Naive B cell (primary cell): ENCODE measurements at regions not wholly inside any gene's neighbourhood (a gene's known extent, or its start where the extent isn't known, plus 50 kb on each side); places are given as distances from the start of the nearest gene placed in this dataset.
A peak's percentile ranks its signal among the peaks of the same experiment; 100 is the strongest.

Source experiments
- ATAC-seq, 2 donors: fragments of 150-1000 bp; cut with Tn5 transposase; 2 replicates each; pipeline ENCODE4 v1.10.0; 2021; ENCODE audit warnings: low read depth in 2 of 2, mild to moderate bottlenecking in 2 of 2, moderate library complexity in 2 of 2
- DNase-seq: peaks from one replicate; pipeline ENCODE4 v3.0.0; 2022
- H3K27ac Mint-ChIP-seq, 6 donors: one replicate each; pipeline ENCODE4 v1.8.0; 2020 to 2022; ENCODE audit warnings: mild to moderate bottlenecking in 6 of 6, mixed read lengths in 6 of 6, moderate library complexity in 5 of 6, inconsistent platforms in 2 of 6
- H3K27me3 Mint-ChIP-seq, 3 donors: one replicate each; pipeline ENCODE4 v1.8.0; 2021 to 2022; ENCODE audit warnings: mixed read lengths in 3 of 3, mild to moderate bottlenecking in 1 of 3
- H3K36me3 Mint-ChIP-seq, 2 donors: one replicate each; pipeline ENCODE4 v1.8.0; 2020 to 2022; ENCODE audit warnings: mixed read lengths in 2 of 2, inconsistent platforms in 1 of 2, mild to moderate bottlenecking in 1 of 2
- H3K4me1 Mint-ChIP-seq, 3 donors: one replicate each; pipeline ENCODE4 v1.8.0; 2020 to 2022; ENCODE audit warnings: mixed read lengths in 3 of 3, inconsistent platforms in 1 of 3, mild to moderate bottlenecking in 1 of 3, moderate library complexity in 1 of 3
- H3K4me3 Mint-ChIP-seq, 8 donors: one replicate each; pipeline ENCODE4 v1.8.0; 2020 to 2022; ENCODE audit warnings: mild to moderate bottlenecking in 8 of 8, mixed read lengths in 8 of 8, moderate library complexity in 8 of 8, inconsistent platforms in 2 of 8
- H3K9me3 Mint-ChIP-seq, 7 donors: one replicate each; pipeline ENCODE4 v1.8.0; 2020 to 2022; ENCODE audit warnings: mixed read lengths in 7 of 7, mild to moderate bottlenecking in 5 of 7, inconsistent platforms in 2 of 7, moderate library complexity in 1 of 7

DNA sequence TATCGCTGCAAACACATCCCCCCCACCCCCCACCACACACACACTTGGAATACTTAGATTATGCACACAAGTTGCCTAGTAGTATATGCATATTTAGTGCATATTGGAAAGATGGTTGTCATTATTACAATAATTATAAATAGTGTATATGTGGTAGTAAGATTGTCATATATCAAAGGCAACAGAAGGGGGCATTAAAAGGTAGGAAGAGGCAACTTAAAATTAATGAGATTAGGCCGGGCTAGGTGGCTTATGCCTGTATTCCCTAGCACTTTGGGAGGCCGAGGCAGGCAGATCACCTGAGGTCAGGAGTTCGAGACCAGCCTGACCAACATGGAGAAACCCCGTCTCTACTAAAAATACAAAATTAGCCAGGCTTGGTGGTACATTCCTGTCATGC, 52.1 kb downstream of the GSC start:
- DNase-seq (no peak), ATAC-seq (no peak)
- H3K4me1 Mint-ChIP-seq, result no peaks in the 10 kb centered on the region
- H3K27ac Mint-ChIP-seq, result no peak overlapping the region
- no peaks in the 10 kb centered on the region for H3K9me3 Mint-ChIP-seq
- no peaks in the 10 kb centered on the region for H3K27me3 Mint-ChIP-seq
- H3K36me3 Mint-ChIP-seq, result peaks cover 0 to 4% of the 10 kb centered on the region in 2 donors
- H3K4me3 Mint-ChIP-seq, result no peak overlapping the region

DNA sequence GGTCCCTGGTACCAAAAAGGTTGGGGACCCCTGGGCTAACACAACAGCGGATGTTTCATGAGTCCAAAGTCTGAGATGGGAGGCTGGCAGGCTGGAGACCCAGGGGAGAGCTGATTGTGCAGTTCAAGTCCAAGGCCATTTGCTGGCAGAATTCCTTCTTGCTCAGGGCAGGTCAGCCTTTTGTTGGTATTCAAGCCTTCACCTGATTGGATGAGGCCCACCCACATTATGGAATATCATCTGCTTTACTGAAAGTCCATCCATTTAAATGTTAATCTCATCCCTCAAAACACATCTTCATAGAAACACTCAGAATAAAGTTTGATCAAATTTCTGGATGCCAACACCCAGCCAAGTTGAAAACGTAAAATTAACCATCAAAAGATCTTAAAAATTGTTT, 52.9 kb downstream of the GSC start:
- Mint-ChIP-seq H3K27me3 (peaks cover 0 to 4% (median 0%) of the 10 kb centered on the region in 3 donors), H3K27ac (no peak overlapping the region), H3K4me1 (no peaks in the 10 kb centered on the region), H3K36me3 (peaks cover 0 to 1% of the 10 kb centered on the region in 2 donors), H3K9me3 (no peaks in the 10 kb centered on the region), H3K4me3 (no peak overlapping the region)
- DNase-seq, result no peak
- ATAC-seq, result no peak

DNA sequence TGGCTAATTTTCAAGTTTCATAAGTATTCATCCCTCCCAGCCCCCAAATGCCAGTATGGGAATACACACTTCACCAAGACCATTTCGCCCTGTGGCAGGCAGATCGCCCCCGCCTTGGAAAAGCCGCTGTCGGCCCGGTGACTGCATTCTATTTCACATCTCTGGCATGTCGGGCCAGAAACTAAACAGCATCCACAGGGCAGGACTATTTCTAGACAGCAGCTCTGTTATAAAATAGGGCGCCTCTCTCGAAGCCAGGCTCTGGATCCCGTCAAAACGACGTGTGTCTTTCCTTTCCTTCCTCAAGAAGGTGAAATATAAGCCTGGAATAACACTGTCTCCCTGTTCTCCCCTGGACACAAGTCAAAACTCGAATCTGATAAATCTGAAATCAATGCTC, 56.8 kb downstream of the GSC start:
- Mint-ChIP-seq H3K27me3 (peaks cover 5 to 27% (median 8%) of the 10 kb centered on the region in 3 donors), H3K4me3 (no peak overlapping the region), H3K36me3 (no peaks in the 10 kb centered on the region)

DNA sequence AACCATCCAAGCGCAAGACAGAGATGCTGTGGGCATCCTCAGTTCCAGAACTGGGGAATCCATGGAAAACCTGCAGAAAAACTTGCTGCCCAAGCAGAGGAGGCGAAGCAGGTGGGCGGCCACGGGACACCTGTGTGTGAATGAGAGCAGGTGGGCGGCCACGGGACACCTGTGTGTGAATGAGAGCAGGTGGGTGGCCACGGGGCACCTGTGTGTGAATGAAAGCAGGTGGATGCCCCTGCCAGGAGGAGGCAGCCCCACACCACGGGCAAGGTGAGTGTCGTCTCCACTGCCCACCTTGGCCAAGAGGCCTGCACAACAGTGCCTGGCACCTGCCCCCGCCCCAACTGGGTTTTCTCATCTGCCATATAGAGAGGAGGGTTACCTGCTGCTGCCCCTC, 59.2 kb downstream of the GSC start:
- ATAC-seq, result no peak
- peaks cover 8 to 49% (median 28%) of the 10 kb centered on the region in 3 donors for H3K27me3 Mint-ChIP-seq
- peaks cover 0 to 6% (median 0%) of the 10 kb centered on the region in 7 donors for H3K9me3 Mint-ChIP-seq
- no peak for DNase-seq
- no peak overlapping the region for H3K27ac Mint-ChIP-seq
- H3K4me3 Mint-ChIP-seq, result no peak overlapping the region
- H3K36me3 Mint-ChIP-seq, result no peaks in the 10 kb centered on the region
- H3K4me1 Mint-ChIP-seq, result no peaks in the 10 kb centered on the region

More for the DNA sequence above, 56.8 kb downstream of the GSC start:
- no peaks in the 10 kb centered on the region for H3K4me1 Mint-ChIP-seq
- no peaks in the 10 kb centered on the region for H3K9me3 Mint-ChIP-seq
- H3K27ac Mint-ChIP-seq, result no peak overlapping the region
- no peak for ATAC-seq
- DNase-seq, result no peak

DNA sequence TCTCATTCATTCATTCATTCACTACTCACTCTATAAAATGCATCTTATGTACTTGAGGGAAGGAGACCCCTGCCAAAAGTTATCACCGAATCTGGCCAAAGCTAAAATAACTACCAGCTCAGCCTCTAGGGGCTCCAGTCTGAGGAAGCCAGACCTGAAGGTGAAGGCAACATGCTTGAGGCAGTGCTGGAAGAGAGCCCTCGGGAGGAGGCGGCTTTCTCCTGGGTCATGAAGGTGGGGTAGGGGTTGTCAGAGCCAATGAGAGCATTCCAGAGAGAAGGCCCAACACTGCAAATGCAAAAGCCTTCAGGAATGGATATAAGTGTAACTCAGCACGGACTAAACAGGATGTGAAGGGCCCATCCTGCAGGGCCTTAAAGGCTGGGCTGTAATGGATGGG, 62.4 kb downstream of the GSC start:
- H3K4me3 Mint-ChIP-seq, result no peak overlapping the region
- no peaks in the 10 kb centered on the region for H3K36me3 Mint-ChIP-seq
- peak overlapping the region in 1 of 6 donors; percentile 63 for H3K27ac Mint-ChIP-seq
- peaks cover 8 to 49% (median 28%) of the 10 kb centered on the region in 3 donors for H3K27me3 Mint-ChIP-seq
- no peaks in the 10 kb centered on the region for H3K4me1 Mint-ChIP-seq
- H3K9me3 Mint-ChIP-seq, result peaks cover 0 to 6% (median 0%) of the 10 kb centered on the region in 7 donors
- DNase-seq, result no peak
- no peak for ATAC-seq

DNA sequence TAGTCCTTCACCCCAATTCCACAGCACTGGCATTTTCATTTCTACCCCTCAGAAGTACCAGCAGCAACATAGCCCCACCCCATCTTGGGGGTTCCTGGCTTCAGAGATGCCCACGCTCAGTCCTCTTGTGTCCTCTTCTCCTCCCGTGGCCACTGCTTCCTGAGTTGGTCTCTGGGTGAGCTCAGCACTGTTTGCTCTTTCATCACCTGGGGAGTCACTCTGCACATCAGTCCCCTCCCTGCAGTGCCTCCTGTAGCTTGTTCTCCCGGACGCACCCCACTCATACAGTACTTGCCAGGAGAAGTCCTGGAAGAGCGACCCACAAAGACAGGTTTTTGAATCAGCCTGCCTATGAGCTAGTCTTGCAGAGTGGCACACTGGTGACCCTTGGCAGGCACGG, 63.8 kb downstream of the GSC start:
- H3K27me3 Mint-ChIP-seq, result peaks cover 8 to 38% (median 28%) of the 10 kb centered on the region in 3 donors
- no peak overlapping the region for H3K4me3 Mint-ChIP-seq
- peaks cover 0 to 6% (median 0%) of the 10 kb centered on the region in 7 donors for H3K9me3 Mint-ChIP-seq
- no peak for ATAC-seq
- DNase-seq, result no peak
- H3K27ac Mint-ChIP-seq, result no peak overlapping the region
- H3K4me1 Mint-ChIP-seq, result no peaks in the 10 kb centered on the region
- H3K36me3 Mint-ChIP-seq, result no peaks in the 10 kb centered on the region

DNA sequence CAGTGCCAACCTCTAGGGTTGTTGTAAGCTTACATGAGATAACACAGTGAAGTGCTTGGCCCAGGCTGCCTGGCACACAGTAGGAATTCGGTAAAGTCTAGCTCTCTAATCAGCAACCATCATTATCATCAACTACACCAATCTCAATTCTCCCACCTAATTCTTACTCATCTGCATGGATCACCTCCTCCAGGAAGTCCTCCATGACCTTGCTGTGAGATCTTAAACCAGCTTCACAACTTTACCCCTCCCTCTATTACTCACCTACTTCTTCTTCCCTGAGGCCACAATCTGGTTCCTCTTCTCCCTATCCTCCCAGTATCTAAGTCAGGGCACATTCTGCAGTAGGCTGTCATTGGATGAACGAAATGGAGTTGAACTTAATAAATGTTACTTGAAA, 67.3 kb downstream of the GSC start:
- DNase-seq, result no peak
- ATAC-seq, result no peak
- Mint-ChIP-seq H3K4me3 (no peak overlapping the region), H3K36me3 (no peaks in the 10 kb centered on the region), H3K27me3 (peaks cover 0 to 37% (median 35%) of the 10 kb centered on the region in 3 donors), H3K9me3 (peaks cover 0 to 6% (median 0%) of the 10 kb centered on the region in 7 donors), H3K4me1 (no peaks in the 10 kb centered on the region), H3K27ac (no peak overlapping the region)

DNA sequence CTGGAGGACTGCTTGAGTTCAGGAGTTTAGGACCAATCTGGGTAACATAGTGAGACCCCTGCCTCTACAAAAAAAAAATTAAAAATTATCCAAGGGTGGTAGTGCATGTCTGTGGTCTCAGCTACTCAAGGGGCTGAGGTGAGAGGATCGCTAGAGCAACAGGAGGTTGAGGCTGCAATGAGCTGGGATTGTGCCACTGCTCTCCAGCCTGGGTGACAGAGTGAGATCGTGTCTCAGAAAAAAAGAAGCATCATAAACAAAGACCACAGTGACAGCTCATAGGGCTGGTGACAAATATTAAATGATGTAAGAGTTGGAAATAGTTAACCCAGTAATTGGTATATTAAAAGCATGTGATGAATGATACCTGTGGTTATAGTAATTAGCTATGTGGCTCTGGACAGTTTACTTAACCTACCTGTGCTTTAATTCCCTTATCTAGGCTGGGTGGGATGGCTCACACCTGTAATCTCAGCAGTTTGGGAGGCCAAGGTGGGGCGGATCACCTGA, 68.0 kb downstream of the GSC start:
- Mint-ChIP-seq H3K27ac (no peak overlapping the region), H3K4me1 (no peaks in the 10 kb centered on the region)

DNA sequence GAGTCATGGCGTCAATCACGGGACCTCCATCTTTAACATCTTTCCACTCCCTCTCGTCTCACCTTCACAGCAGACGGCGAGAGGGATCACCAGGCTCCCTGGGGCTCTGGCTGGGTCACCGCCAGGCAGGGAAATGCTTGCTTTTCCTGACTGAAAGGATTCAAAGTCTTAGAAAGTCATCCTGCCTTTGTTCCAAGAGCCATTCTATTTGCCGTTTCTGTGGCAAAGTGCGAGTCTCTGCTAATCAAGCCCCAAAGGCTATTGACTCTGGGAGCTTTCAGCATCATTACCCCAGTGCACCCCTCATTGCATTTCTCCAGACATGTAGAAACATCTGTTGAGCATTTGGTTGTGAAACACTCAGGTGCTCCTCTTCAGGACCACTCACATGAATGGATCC, 69.6 kb downstream of the GSC start:
- no peak for ATAC-seq
- no peaks in the 10 kb centered on the region for H3K4me1 Mint-ChIP-seq
- H3K36me3 Mint-ChIP-seq, result no peaks in the 10 kb centered on the region
- H3K27ac Mint-ChIP-seq, result no peak overlapping the region
- DNase-seq, result no peak
- H3K9me3 Mint-ChIP-seq, result no peaks in the 10 kb centered on the region
- H3K4me3 Mint-ChIP-seq, result no peak overlapping the region
- H3K27me3 Mint-ChIP-seq, result peaks cover 0 to 19% (median 17%) of the 10 kb centered on the region in 3 donors

More for the DNA sequence above, 68.0 kb downstream of the GSC start:
- DNase-seq (no peak), ATAC-seq (no peak)
- Mint-ChIP-seq H3K36me3 (no peaks in the 10 kb centered on the region), H3K4me3 (peak overlapping the region in 1 of 8 donors; percentile 53), H3K9me3 (peaks cover 0 to 6% (median 0%) of the 10 kb centered on the region in 7 donors), H3K27me3 (peaks cover 0 to 30% (median 28%) of the 10 kb centered on the region in 3 donors)

DNA sequence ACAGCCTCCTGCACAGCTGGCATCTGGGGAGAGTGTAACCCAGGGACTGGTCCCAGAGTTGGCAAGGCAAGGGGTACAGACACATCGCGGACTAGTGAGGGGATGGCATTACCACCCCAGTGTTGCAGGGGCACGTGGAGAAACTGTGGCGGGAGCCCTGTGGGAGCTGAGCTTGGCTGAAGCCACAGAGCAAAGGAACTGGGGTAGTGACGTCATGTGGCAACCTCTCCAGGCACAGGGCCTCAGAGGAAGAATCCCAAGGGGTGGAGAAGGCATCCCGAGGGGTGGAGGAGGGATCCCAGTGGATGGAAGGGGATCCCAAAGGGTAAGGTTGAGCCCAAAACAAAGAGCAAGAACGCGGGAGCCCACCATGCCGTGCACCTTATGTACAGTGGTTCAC, 70.1 kb downstream of the GSC start:
- no peak overlapping the region for H3K4me3 Mint-ChIP-seq
- no peak for ATAC-seq

DNA sequence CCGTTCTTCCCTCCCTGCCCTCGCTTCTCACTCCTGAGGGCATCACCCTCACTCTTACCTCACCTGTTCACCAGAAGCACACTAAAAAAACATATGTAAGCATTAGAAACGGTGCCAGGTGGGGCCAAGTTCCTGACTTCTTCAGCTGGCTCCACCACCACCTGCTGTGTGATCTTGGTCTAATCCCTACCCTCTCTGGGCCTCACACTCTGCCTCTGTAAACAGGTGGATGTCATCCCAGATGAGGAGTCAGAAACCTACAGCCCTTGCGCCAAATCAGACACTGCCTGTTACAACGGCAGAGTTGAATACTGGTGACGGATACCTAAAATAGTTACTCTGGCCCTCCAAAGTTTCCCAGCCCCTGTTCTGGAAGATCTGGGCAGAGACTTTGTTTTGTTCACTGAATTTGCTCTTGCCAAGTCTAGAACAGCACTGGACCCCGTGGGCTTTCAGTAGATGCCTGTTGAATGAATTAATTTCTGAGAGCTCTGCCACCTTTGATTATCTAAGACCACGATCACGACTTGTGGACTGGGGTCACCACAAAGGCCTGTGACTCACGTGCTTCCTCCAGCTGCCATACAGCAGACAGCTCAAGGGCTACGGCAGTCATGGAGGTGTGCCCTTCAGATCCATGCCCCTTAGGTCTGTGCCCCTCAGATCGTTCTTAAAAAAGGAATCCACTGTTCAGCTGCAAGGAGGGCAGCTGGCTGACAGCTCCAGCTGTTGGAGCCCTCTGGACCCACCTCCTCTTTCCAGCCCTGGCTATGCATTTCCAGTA, 71.9 kb downstream of the GSC start:
- no peak for DNase-seq
- Mint-ChIP-seq H3K27me3 (peaks cover 0 to 19% (median 17%) of the 10 kb centered on the region in 3 donors), H3K9me3 (no peaks in the 10 kb centered on the region), H3K4me3 (no peak overlapping the region), H3K36me3 (no peaks in the 10 kb centered on the region), H3K4me1 (no peaks in the 10 kb centered on the region), H3K27ac (no peak overlapping the region)
- ATAC-seq, result no peak

More for the DNA sequence above, 70.1 kb downstream of the GSC start:
- no peak overlapping the region for H3K27ac Mint-ChIP-seq
- no peaks in the 10 kb centered on the region for H3K36me3 Mint-ChIP-seq
- H3K27me3 Mint-ChIP-seq, result peaks cover 0 to 19% (median 17%) of the 10 kb centered on the region in 3 donors
- DNase-seq, result no peak
- no peaks in the 10 kb centered on the region for H3K9me3 Mint-ChIP-seq
- H3K4me1 Mint-ChIP-seq, result no peaks in the 10 kb centered on the region

DNA sequence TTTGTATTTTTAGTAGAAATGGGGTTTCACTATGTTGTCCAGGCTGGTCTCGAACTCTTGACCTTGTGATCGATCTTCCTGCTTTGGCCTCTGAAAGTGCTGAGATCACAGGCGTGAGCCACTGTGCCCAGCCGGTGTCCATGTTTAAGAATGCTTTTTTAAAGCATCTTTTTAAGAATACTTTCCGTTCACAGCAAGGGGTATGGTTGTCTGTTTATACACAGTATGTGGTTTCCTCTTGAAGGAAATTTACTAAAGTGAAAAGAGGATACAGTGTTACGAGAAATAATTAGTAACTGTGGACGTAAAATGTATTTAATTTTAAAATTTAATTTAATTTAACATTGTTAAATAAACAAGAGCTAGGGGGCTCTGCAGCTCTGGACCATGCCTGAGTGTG, 73.4 kb downstream of the GSC start:
- H3K4me3 Mint-ChIP-seq, result no peak overlapping the region
- H3K36me3 Mint-ChIP-seq, result no peaks in the 10 kb centered on the region
- no peak for DNase-seq
- ATAC-seq, result no peak
- no peaks in the 10 kb centered on the region for H3K9me3 Mint-ChIP-seq
- H3K27me3 Mint-ChIP-seq, result peaks cover 5 to 25% (median 21%) of the 10 kb centered on the region in 3 donors
- H3K27ac Mint-ChIP-seq, result no peak overlapping the region
- H3K4me1 Mint-ChIP-seq, result no peaks in the 10 kb centered on the region

DNA sequence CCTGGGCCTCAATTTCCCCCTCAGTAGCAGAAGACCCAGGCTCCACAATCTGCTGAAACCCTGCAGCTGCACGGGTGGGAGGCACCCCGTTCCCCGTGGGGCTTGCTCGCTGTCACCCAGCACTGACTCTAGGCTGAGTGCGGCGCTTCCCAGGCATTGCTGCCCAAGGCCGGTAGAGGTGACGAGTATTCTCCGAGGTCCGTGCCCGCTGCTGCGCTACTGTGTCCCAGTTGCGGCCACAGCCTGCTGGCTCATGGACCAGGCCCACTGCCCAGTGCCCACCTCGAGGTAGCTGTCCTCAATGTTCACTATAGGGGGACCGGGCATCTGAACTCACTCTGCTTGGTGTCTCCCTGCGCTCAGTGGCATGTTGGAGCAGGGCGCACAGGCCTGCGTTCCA, 74.7 kb downstream of the GSC start:
- Mint-ChIP-seq H3K36me3 (no peaks in the 10 kb centered on the region), H3K27ac (no peak overlapping the region), H3K27me3 (peaks cover 10 to 34% (median 27%) of the 10 kb centered on the region in 3 donors), H3K4me3 (no peak overlapping the region), H3K9me3 (no peaks in the 10 kb centered on the region), H3K4me1 (peaks cover 0 to under 1% (median 0%) of the 10 kb centered on the region in 3 donors)
- ATAC-seq, result no peak
- DNase-seq, result no peak

DNA sequence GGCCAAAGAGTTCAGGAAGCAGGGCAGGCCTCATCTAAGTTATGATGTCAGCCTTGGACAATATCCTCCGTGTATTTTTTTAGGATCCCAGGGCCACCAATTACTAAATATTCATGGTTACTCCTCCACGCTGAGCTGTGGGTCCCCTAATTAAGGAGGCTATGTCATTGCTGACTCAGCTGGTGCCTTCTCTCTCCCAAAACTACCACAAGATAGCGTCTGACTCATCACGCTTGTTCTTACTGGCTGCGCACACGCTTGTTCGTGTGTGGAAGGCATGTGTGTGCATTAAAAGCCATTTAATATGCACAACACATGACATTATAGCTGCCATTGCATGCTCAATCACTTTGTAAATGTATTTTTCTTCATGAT, 78.3 kb downstream of the GSC start:
- H3K4me3 Mint-ChIP-seq, result peak overlapping the region in 1 of 8 donors; percentile 44
- peak overlapping the region in 1 of 6 donors; percentile 54 for H3K27ac Mint-ChIP-seq
- DNase-seq, result no peak
- ATAC-seq, result no peak
- no peaks in the 10 kb centered on the region for H3K36me3 Mint-ChIP-seq
- H3K9me3 Mint-ChIP-seq, result peaks cover 0 to 2% (median 0%) of the 10 kb centered on the region in 7 donors
- H3K4me1 Mint-ChIP-seq, result peaks cover 0 to 4% (median 2%) of the 10 kb centered on the region in 3 donors
- H3K27me3 Mint-ChIP-seq, result peaks cover 14 to 38% (median 14%) of the 10 kb centered on the region in 3 donors
